HepG2 (cell line): ENCODE measurements at regions not wholly inside any gene's neighbourhood (a gene's known extent, or its start where the extent isn't known, plus 50 kb on each side); places are given as distances from the start of the nearest gene placed in this dataset.

ENCODE experiments used
- ATAC-seq: fragments of 200-7000 bp; cut with Tn5 transposase; 3 replicates; pipeline ENCODE4 v1.9.1; 2020; ENCODE audit warnings: mild to moderate bottlenecking, moderate library complexity
- BruUV-seq: library from RNA; stranded (reverse); fragments of 400-500 nt; replicated peaks from 2 replicates; lab custom pipeline; 2021; lab: Mats Ljungman, UMichigan
- CTCF ChIA-PET: fragments of 300-600 bp; formaldehyde crosslinking; extraction: SDS; loops from one replicate; lab custom pipeline; 2021; ENCODE audit warnings: low total read pairs, inconsistent platforms, low intra/inter-chr PET ratio; lab: Yijun Ruan, JAX
- POLR2A ChIA-PET: fragments of 350-600 bp; sonication (Branson Sonifier 250); formaldehyde crosslinking; loops from one replicate; lab custom pipeline; 2020; ENCODE audit warnings: antibody characterized with exemption, inconsistent platforms; lab: Yijun Ruan, JAX
- DNase-seq: peaks from one replicate; pipeline ENCODE4 v3.0.0-alpha.2; 2015; ENCODE audit warnings: low spot score
- FAIRE-seq: peaks from 3 replicates; lab custom pipeline; 2011; peaks lifted over from hg19 to GRCh38; lab: Jason Lieb, UNC
- H2AFZ ChIP-seq: one replicate; pipeline ENCODE4 v1.6.1; 2011; ENCODE audit warnings: low read length, inconsistent platforms
- H3K27ac ChIP-seq: fragments of 300-600 bp; 3 replicates; pipeline ENCODE4 v1.8.0; 2011; ENCODE audit warnings: mixed run types, mild to moderate bottlenecking, mixed read lengths, low read length, inconsistent platforms; ENCODE audit not compliant: insufficient read depth; ENCODE audit errors: extremely low read length
- H3K27me3 ChIP-seq, 2 experiments: fragments of 200-600 bp in 1 of 2; 2 replicates in 1 of 2; 3 replicates in 1 of 2; pipeline versions ENCODE4 v1.6.0 to v1.8.0; 2011; ENCODE audit warnings: low read length in 2 of 2, mild to moderate bottlenecking in 2 of 2, moderate library complexity in 2 of 2, inconsistent platforms in 1 of 2; ENCODE audit not compliant: insufficient read depth in 2 of 2, control insufficient read depth in 1 of 2
- H3K36me3 ChIP-seq, 2 experiments: fragments of 200-600 bp in 1 of 2; replicated peaks in 1 of 2; 2 replicates in 1 of 2; 3 replicates in 1 of 2; pipeline versions ENCODE4 v1.5.1 to v1.8.0; 2011; ENCODE audit warnings: low read length in 2 of 2, inconsistent platforms in 1 of 2; ENCODE audit not compliant: insufficient read depth in 2 of 2, control insufficient read depth in 1 of 2
- H3K4me1 ChIP-seq: 2 replicates; pipeline ENCODE4 v1.5.1; 2012; ENCODE audit warnings: low read length, inconsistent platforms; ENCODE audit not compliant: insufficient read depth
- H3K4me2 ChIP-seq: 2 replicates; pipeline ENCODE4 v1.6.0; 2011; ENCODE audit warnings: low read depth, low read length, inconsistent platforms
- H3K4me3 ChIP-seq, 3 experiments: fragments of 200-600 bp in 1 of 3; sonication (generic), shearing (Covaris generic) in 1 of 3; replicated peaks in 1 of 3; 2 replicates each; pipeline ENCODE4 v1.5.1; 2011 to 2016; ENCODE audit warnings: low read length in 3 of 3, inconsistent platforms in 2 of 3, low read depth in 2 of 3, mild to moderate bottlenecking in 2 of 3, control low read depth in 1 of 3, mixed read lengths in 1 of 3; ENCODE audit not compliant: insufficient read depth in 1 of 3
- H3K79me2 ChIP-seq: one replicate; pipeline ENCODE4 v1.6.1; 2011; ENCODE audit warnings: low read length, inconsistent platforms; ENCODE audit not compliant: insufficient read depth
- H3K9ac ChIP-seq: 2 replicates; pipeline ENCODE4 v1.6.0; 2011; ENCODE audit warnings: mild to moderate bottlenecking, low read depth, low read length, inconsistent platforms; ENCODE audit not compliant: insufficient read depth
- H3K9me3 ChIP-seq: 2 replicates; pipeline ENCODE4 v1.5.1; 2012; ENCODE audit warnings: mild to moderate bottlenecking, low read length
- H4K20me1 ChIP-seq: 2 replicates; pipeline ENCODE4 v1.6.0; 2011; ENCODE audit warnings: inconsistent platforms, mild to moderate bottlenecking, low read length, moderate library complexity; ENCODE audit not compliant: insufficient read depth
- FOXO1 ChIP-seq: sonication (generic); formaldehyde crosslinking; IDR thresholded peaks from 2 replicates; pipeline ENCODE4 v1.4.0; 2020; ENCODE audit warnings: missing genetic modification reagents
- HNF4A ChIP-seq: sonication (generic); formaldehyde crosslinking; IDR thresholded peaks from 2 replicates; pipeline ENCODE4 v1.4.0; 2020; ENCODE audit warnings: missing genetic modification reagents
- MLX ChIP-seq: IDR thresholded peaks from 2 replicates; pipeline ENCODE4 v1.6.1; 2016
- NFYC ChIP-seq: IDR thresholded peaks from 2 replicates; pipeline ENCODE4 v1.6.1; 2016; ENCODE audit warnings: missing genetic modification reagents, missing compliant biosample characterization
- U2AF1 ChIP-seq: fragments of 200-400 bp; formaldehyde crosslinking; optimal IDR thresholded peaks from 2 replicates; pipeline ENCODE3; 2017; ENCODE audit warnings: mild to moderate bottlenecking, low read depth, low read length
- ZNF160 ChIP-seq: sonication (generic); formaldehyde crosslinking; IDR thresholded peaks from 2 replicates; pipeline ENCODE4 v1.8.0; 2022; ENCODE audit warnings: mild to moderate bottlenecking, inconsistent platforms, missing genetic modification reagents
- ZNF775 ChIP-seq: sonication (generic); formaldehyde crosslinking; IDR thresholded peaks from 2 replicates; pipeline ENCODE4 v1.4.0; 2020; ENCODE audit warnings: missing genetic modification reagents, mild to moderate bottlenecking, moderate library complexity, borderline replicate concordance
- WGBS: methylation state at CpG from one replicate; pipeline ENCODE4 v1.1.6; 2017; ENCODE audit warnings: low lambda C conversion rate; 5-methylcytosine and 5-hydroxymethylcytosine counted together
- in situ Hi-C: cut with HindIII; loops from 2 replicates; pipeline ENCODE4 v1.10.0; 2017; ENCODE audit warnings: low pct_unique_long_range_greater_than_20kb; ENCODE audit not compliant: extremely low pct_ligation_motif_present
- intact Hi-C: fragments of 100-400 bp; cut with micrococcal nuclease; formaldehyde crosslinking; loops from one replicate; pipeline ENCODE4 v1.10.0; 2022; ENCODE audit not compliant: unreplicated experiment
- TF ChIP-seq, protein P1 (sequence below): sonication (generic); formaldehyde crosslinking; conservative IDR thresholded peaks from 2 replicates; pipeline ENCODE4 v1.8.0; 2022; ENCODE audit warnings: low read depth, missing genetic modification reagents
- TF ChIP-seq, protein P2 (sequence below): sonication (generic); formaldehyde crosslinking; IDR thresholded peaks from 2 replicates; pipeline ENCODE4 v1.4.0; 2020; ENCODE audit warnings: mild to moderate bottlenecking, missing genetic modification reagents

GRCh38 chr12:91332302-91332701, 149.7 kb upstream of the DCN start:
- intact Hi-C loops: no loop called here
- in situ Hi-C loops: loop anchor here (25.0 kb wide), 1 partner anchor 370 kb away; the partner anchor contains the start of gene CCER1

More at GRCh38 chr12:91332302-91332701, 149.7 kb upstream of the DCN start:
- Histone ChIP-seq H3K36me3 (no peaks in the 10 kb centered on the region), H3K27ac (no peak overlapping the region), H2AFZ (no peak overlapping the region), H3K27me3 (no peaks in the 10 kb centered on the region), H3K9ac (no peak overlapping the region), H3K4me2 (no peak overlapping the region), H3K9me3 (no peaks in the 10 kb centered on the region), H4K20me1 (no peaks in the 10 kb centered on the region), H3K79me2 (no peaks in the 10 kb centered on the region), H3K4me1 (no peaks in the 10 kb centered on the region), H3K4me3 (no peak overlapping the region)
- DNase-seq: no peak
- no peak for FAIRE-seq
- no peak for ATAC-seq
- POLR2A ChIA-PET: no interaction called here
- WGBS: 56% methylated on average over 1 of the region's 1 CpG
- no TSS peak for BruUV-seq
- CTCF ChIA-PET: no interaction called here
- no peak for TF ChIP-seq ZNF160 (CRISPR knock-in tag)
- TF ChIP-seq MLX (CRISPR knock-in tag): no peak
- no peak for TF ChIP-seq HNF4A (CRISPR knock-in tag)
- TF ChIP-seq FOXO1: no peak
- TF ChIP-seq U2AF1: no peak
- TF ChIP-seq, protein P1, sequence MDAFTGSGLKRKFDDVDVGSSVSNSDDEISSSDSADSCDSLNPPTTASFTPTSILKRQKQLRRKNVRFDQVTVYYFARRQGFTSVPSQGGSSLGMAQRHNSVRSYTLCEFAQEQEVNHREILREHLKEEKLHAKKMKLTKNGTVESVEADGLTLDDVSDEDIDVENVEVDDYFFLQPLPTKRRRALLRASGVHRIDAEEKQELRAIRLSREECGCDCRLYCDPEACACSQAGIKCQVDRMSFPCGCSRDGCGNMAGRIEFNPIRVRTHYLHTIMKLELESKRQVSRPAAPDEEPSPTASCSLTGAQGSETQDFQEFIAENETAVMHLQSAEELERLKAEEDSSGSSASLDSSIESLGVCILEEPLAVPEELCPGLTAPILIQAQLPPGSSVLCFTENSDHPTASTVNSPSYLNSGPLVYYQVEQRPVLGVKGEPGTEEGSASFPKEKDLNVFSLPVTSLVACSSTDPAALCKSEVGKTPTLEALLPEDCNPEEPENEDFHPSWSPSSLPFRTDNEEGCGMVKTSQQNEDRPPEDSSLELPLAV (CRISPR knock-in tag): no peak
- TF ChIP-seq, protein P2, sequence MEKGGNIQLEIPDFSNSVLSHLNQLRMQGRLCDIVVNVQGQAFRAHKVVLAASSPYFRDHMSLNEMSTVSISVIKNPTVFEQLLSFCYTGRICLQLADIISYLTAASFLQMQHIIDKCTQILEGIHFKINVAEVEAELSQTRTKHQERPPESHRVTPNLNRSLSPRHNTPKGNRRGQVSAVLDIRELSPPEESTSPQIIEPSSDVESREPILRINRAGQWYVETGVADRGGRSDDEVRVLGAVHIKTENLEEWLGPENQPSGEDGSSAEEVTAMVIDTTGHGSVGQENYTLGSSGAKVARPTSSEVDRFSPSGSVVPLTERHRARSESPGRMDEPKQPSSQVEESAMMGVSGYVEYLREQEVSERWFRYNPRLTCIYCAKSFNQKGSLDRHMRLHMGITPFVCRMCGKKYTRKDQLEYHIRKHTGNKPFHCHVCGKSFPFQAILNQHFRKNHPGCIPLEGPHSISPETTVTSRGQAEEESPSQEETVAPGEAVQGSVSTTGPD: no peak
- TF ChIP-seq NFYC (CRISPR knock-in tag): no peak
- no peak for TF ChIP-seq ZNF775 (CRISPR knock-in tag)
